ENCODE measurements at regions not wholly inside any gene's neighbourhood (a gene's known extent, or its start where the extent isn't known, plus 50 kb on each side); places are given as distances from the start of the nearest gene placed in this dataset.

DNA sequence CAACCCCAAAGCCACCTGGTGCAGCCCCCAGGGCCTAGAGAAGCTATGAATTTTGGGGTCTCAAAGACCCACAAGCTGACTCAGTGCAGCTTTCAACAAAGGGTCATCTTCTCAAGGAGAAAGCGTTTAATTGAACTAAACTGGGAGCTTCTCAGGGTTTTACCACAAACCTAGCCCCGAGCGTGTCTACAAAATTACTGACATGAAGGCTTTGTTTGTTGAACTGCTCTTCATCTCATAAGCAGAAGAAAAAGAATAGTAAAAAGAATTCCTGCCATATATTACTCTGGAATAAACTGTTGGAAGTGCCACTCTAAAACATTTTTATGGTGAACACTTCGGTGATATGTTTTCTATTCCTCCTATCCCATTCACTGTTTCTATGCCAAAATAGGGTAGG is 50.8 kb upstream of the INCENP start:
- DNase-seq (ENCODE audit: low read depth, low spot score): no peak

DNA sequence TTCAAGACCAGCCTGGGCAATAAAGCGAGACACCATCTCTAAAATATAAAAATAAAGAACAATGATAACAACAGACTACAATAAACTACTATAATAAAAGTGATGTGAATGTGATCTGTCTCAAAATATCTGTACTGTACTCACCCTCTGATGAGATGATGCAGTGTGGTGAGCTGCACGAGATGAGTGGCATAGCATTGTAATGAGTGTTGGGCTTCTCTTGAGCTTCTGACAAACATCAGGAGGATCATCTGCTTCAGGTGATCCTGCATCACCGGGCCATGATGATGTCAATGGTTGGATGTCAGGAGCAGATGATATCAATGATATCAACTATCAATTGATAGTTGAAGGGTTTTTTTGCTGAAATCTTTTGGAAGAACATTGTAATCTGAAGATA is 52.4 kb upstream of the INCENP start:
- DNase-seq (ENCODE audit: low read depth, low spot score): no peak

DNA sequence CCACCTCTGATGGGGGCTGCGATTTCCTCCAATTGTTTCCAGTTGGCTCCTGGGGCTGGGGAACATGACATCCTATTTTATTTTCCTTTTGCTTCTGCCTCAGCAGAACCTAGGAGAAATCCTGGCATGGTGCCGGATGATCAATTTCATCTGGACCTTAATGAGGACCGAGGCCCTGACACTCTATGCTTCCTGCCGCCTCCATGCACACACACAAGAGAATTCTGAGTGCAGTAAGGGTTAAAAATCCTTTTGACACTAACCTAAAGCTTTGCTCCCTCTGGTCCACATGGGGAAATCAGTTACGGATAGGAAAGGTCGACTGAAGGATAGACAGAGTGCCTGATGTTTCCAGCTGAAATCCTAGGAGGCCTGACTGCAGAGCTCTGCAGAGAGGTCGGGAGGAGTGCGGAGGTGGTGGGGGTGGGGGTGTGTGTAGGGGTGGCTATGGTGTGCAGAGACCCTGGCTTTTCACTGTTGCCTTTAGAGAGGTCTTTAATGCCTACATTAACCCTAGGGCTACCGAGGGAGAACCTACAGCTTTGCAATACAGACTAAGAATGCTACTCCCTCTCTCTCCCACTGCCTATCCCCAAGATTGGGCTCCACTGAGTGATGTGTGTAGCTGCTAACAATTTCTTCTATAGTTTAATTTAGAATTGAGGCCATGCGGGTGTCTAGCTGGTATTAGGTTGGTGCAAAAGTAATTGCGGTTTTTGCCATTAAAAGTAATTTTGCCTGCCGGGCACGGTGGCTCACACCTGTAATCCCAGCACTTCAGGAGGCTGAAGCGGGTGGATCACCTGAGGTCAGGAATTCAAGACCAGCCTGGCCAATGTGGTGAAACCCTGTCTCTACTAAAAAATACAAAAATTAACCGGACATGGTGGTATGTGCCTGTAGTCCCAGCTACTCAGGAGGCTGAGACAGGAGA is 53.6 kb upstream of the INCENP start:
- no peak for DNase-seq (ENCODE audit: low read depth, low spot score)

DNA sequence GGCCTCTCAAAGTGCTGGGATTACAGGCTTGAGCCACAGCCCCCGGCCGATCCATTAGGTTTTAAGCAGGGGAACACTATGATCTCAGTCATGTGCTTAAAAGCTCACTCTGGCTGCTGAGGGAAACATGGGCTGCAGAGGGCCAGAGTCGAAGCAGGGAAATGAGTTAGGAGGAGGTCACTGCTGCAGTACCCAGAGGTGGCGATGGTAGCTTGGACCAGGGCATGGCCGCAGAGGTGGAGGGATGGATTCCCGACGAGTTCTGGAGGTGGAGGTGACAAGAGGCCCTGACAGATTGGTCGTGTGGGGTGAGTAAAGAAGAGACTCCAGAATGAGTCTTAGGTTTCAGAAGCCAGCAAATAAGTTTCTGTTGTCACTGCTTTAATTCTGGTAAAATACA is 54.4 kb upstream of the INCENP start:
- DNase-seq (ENCODE audit: low read depth, low spot score): no peak

DNA sequence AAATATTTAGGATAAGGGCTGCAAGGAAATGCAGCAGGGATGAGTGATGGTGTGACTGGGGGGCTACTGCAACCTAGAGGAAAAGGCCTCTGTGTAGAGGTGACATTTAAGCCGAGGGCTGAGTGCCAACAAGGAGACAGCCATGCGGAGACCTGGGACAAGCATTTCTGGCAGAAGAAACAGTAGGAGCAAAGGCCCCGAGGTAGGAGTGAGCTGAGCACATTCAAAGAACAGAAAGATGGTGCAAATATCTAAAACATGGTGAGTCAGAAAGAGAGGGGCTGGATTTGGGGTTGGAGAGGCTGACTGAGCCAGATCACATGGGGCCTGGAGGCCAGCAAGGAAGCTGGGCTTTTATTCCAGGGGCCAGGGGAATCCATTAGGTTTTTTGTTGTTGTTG is 55.1 kb upstream of the INCENP start:
- DNase-seq (ENCODE audit: low read depth, low spot score): no peak

DNA sequence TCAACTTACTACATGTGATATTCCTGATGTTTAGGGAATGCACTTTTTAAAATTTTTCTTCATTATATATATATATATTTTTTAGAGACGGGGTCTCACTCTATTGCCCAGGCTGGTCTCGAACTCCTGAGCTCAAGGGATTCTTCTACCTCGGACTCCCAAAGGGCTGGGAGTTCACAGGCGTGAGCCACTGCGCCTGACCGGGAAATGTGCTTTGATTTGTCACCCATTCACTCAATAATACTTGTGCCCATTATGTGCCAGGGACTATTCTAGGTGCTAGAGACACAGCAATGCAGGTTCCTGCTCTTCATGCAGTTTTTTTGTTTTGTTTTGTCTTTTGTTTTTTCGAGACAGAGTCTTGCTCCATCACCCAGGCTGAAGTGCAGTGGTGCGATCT is 56.1 kb upstream of the INCENP start:
- no peak for DNase-seq (ENCODE audit: low read depth, low spot score)

DNA sequence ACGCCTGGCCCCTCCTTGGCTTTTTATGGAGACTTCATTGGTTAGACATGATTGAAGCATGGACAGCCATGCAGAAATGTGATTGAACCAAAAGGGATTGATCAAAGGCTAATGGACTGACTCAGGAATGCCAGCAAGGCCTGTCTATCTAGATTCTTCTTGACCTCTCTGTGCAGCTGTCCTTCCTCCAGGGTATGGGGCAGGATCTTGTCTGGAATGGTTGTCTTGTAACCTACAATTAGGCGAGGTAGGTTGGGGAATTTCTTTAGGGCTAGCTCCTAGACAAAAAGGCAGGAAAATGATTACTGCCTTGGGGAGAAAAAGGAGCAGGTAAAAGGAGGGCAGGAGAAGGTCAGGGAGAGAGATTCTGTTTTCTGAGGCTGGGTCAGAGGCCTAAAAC is 59.6 kb upstream of the INCENP start:
- DNase-seq (ENCODE audit: low read depth, low spot score): no peak

DNA sequence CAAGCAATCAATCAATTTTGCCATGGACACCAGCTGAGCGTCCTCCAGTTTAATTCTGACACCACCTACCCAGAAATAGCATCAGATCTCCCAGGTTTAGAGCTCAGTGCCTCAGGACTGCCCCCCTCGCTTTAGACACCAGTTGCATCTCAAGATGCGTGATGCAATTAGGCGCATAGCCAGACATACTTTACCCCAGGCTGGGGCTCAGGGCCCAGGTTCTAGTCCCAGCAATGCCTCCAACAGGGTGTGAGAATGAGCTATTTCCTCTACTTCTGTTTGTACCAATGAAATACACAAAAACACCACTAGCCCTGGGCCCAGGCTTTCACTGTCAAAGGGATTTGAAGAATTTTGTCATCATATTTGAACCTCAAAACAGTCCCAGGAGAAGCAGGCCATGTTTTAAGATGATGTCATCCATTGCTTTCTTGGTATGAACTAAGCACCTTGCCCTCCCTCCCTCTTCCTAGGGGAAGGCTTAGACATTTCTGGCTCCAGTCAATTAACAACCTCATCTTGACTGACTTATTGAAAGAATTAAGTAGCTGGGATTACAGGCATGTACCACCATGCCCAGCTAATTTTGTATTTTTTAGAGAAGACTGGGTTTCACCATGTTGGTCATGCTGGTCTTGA is 61.5 kb upstream of the INCENP start:
- no peak for DNase-seq (ENCODE audit: low read depth, low spot score)

DNA sequence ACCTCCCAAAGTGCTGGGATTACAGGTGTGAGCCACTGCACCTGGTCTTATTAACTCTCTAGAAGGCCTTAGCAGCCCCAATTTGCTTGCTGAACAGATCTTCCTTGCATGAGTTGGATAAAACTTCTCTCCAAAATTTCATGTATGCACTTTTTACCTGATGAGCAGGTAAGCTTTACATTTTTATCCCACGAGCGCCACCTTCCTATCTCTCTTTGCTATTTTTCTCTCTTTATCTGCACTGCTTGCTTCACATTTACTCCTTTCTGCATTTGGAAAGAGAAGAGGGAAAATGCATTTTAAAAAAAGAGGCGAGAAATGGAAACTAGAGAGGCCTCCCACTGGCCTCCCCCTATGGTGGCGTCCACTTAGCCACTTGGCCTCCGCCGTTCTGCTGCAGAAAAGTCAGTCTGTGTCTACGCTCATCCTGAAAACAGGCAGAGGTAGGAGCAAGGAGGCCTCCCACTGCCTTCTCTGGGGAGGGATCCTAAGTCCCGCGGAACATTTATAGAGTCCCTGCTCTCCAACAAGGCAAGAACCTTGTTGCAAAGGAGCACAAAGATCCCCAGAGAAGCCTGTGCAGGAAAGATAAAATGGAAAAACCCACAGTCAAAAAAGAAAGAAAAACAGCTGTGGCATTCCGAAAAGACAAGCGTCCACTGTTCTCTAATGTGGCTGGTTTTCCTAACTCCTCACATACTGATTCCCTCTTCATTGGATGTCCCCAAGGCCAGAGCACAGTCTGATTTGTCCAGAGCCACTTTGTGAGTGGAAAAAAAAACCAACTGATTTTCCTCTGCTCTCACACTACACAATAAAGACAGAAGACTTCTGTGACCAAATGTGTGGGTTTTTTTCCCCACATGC is 62.2 kb upstream of the INCENP start:
- DNase-seq (ENCODE audit: low read depth, low spot score): no peak

DNA sequence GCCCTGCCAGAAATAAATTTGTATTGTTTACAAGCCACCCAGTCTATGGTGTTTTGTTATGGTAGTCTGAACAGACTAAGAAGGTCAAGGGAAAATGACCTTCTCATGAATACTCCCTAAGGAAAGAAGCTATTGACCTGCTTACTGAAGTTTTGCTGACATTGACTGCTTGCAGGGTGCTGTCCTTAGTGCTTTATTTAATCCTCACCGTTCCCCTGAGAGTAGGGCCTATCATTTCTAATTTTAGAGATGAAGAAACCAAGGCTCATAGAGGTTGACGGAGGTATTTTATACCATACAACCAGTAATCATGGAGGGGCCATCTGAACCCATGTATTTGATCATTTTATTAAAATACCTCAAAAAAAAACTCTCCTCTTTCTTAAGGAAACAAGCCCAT is 66.7 kb upstream of the INCENP start:
- no peak for DNase-seq (ENCODE audit: low read depth, low spot score)

DNA sequence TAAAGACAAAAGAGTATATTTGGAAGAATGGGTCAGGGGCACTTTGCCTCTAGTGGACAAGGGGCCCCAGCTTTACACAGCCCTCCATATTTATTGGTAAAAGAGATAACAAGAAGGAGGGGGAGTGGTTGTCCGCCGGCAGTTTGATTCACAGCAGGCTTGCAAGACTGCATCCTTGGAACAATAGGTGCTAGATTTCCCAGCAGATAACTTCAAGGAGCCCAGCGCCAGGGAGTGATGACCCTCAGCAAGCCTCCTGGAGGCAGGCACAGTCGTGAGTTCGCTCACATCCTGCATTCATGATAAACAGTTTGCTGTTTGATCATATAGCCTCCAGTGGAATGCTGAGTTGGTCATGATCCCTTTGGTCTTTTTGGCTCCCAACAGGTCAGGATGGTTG is 67.8 kb upstream of the INCENP start:
- no peak for DNase-seq (ENCODE audit: low read depth, low spot score)

DNA sequence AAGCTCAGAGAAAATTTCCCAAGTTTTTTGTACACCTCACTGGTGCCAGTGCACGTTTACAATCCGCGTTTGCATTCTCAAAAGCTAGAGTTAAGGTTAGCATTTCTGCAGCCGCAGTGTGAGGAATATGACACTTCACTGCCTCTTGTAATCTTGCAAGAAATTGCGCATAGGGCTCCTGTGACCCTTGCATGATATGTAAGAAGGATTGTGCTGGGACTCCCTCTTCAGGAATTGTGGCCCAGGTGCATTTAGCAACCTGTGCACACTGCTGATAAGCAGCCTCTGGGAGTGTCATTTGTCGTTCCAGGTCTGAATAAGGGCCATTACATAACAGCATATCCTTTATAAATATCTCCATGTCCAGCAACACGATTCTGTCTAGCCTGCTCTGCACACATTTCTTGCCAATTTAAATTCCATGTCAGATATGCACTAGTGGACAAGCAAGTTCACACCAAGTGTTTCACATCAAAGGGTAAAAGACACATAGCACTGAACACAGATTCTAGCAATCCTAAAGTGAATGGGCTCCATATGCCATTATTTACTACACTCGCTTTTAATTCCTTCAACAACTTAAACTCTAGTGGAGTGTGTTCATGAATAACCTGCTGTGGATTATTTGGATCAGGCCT is 69.2 kb upstream of the INCENP start:
- peak; percentile 1 for DNase-seq (ENCODE audit: low read depth, low spot score)

DNA sequence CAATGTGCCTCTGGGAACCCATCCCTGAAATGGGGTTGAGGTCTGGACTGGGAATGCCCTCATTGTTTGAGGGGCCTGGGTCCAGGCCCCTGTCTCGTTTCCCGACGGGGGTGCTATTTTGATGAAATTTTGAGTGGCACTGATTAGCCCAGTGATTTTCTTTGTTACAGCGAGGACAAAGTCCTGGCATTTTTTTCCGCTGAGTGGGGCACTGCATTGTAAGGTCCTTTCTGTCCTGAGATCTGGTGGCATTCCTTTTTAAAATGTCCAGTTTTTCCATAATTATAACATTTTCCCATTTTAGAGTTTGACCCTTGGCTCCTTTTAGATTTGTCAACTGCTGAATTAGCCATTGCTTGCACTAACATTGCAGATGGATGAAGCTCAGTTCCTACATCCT is 69.7 kb upstream of the INCENP start:
- no peak for DNase-seq (ENCODE audit: low read depth, low spot score)

DNA sequence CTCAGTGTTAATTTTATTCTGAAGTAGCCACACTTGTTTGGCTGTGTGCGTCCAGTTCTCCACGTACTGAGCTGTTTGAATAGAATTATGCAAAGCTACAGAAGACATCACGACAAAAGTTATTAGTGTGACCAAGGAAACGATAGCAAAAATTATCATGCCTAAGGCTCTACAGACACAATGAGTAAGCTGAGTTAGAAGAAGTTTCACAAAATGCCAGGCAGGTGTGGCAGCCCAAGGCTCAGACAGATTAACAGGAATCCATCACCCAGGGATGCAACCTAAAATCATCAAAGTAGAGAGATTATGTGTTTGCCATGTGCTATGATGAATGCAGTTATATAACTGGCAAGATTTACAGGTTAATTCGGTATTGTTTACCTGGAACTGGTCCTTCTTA is 73.1 kb upstream of the INCENP start:
- no peak for DNase-seq (ENCODE audit: low read depth, low spot score)

DNA sequence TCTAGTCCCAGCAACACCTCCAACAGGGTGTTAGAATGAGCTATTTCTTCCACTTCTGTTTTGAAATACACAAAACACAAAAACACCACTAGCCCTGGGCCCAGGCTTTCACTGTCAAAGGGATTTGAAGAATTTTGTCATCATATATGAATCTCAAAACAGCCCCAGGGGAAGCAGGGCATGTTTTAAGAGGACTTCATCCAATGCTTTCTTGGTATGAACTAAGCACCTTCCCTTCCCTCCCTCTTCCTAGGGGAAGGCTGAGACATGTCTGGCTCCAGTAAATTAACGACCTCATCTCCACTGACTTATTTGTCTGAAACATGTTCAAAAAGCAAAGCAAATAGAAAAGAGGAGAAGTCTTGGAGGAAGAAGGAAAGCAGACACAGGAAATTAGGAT is 75.7 kb upstream of the INCENP start:
- DNase-seq (ENCODE audit: low read depth, low spot score): no peak

DNA sequence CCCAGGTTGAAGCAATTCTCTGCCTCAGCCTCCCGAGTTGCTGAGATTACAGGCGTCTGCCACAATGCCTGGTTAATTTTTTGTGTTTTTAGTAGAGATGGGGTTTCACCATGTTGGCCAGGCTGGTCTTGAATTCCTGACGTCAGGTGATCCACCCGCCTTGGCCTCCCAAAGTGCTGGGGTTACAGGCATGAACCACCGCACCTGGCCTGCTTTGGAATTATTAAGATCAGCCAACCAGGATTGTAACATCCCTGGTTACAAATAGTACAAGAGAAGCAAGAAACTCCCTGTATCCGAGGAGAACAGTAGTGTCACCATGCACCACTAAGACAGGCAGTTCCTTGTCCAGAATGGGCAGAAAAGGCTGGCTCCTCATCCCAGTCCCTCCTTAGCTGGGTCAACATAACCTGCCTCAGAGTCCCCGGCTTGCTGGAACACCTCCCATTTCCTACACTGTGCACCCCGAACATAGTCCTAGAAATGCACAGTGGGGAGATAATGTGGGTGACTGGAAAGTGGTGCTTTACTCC is 77.2 kb upstream of the INCENP start:
- no peak for DNase-seq (ENCODE audit: low read depth, low spot score)

DNA sequence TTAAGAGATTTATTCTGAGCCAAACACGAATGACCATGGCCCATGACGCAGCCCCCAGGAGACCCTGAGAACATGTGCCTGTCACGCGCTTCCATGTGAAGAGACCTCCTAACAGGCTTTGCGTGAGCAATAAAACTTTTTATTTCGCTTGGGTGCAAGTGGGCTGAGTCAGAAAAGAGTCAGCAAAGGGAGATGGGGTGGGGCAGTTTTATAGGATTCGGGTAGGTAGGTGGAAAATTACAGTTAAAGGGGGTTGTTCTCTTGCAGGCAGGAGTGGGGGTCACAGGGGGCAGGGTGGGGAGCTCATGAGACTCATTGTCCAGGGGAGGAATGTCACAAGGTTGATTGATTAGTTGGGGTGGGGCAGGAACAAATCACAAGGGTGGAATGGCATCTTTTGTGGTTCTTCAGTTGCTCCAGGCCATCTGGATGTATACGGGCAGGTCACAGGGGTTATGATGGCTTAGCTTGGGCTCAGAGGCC is 77.2 kb upstream of the FTH1 start:
- no peak for DNase-seq (ENCODE audit: low read depth, low spot score)

DNA sequence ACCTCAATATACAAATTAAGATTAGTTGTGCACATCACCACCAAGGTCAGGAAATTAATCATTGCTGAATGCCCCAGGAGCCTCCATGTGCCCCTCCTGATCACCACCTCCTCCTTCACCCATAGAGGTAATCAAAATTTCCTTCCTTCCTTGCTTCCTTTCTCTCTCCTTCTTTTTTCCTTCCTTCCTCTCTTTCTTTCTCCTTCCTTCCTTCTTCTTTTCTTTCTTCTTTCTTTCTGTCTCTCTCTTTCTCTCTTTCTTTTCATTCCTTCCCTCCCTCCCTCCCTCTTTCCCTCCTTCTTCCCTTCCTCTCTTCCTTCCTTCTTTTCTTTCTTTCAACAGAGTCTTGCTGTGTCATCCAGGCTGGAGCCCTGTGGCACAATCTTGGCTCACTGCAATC is 67.9 kb upstream of the FTH1 start:
- DNase-seq (ENCODE audit: low read depth, low spot score): no peak

DNA sequence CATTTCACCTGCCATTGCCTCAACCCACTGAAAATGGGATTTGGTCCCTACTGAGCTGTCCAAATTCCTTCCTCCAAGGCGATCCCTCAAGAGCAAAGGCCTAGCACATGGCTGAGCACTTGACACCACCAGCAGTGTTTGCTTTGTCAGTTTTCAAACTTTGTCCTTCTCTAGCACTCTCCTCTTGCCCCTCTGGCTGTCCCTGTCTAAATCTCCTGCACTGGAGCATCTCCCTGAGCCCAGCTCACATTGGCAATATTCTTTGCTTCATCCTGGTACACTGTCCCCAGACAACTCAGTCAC is 66.6 kb upstream of the FTH1 start:
- no peak for DNase-seq (ENCODE audit: low read depth, low spot score)

DNA sequence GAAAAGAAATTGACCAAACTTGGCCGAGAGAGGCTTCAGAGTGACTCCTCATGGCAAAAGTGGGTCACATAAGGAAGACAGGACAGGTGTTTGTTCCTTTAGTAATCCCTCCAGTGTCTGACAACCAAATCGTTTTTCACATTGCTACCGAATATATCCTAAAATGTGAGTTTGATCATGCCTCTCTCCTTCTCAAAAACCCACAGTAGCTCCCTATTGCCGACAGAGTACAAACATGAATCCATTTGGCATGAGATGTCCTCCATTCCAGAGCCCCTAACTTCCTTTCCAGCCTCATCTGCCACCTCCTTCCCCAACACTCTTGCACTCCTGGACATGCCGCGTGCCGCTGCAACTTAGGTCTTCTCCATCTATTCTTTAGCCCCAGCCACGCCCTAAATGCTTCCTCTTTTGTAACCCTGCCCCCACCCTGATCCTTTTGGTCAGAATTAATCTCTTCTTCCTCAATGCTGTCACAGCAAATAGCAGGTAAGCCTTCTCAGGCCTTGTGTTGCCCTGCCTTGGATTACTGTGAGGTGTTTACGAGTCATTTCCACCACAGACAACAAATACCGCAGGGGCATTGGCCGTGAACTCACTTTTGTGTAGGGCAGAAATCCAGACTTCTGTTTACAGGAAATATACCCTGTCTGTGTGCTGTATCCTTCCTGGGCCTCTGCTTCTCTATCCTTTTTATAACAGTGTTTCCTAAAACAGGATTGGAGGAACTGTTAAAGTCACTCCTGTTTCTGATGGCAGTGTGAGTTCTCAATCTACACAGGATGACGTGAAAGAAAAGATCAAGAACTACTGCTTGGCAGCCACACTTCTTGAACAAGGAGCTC is 66.0 kb upstream of the FTH1 start:
- no peak for DNase-seq (ENCODE audit: low read depth, low spot score)

All from smooth muscle cell of the brain vasculature (primary cell).